Nephron (organoid): ENCODE measurements at regions not wholly inside any gene's neighbourhood (a gene's known extent, or its start where the extent isn't known, plus 50 kb on each side); places are given as distances from the start of the nearest gene placed in this dataset.

Experiments
- H3K27ac Mint-ChIP-seq, 3 experiments: 2 replicates each; pipeline ENCODE4 v1.8.0; 2020; ENCODE audit warnings: mixed read lengths in 3 of 3, mild to moderate bottlenecking in 2 of 3, moderate library complexity in 1 of 3
- H3K27me3 Mint-ChIP-seq: 2 replicates; pipeline ENCODE4 v1.8.0; 2021; ENCODE audit warnings: low read depth, mild to moderate bottlenecking, moderate library complexity, mixed read lengths
- H3K36me3 Mint-ChIP-seq: 2 replicates; pipeline ENCODE4 v1.8.0; 2020; ENCODE audit warnings: low read depth, mixed read lengths
- H3K4me1 Mint-ChIP-seq: 2 replicates; pipeline ENCODE4 v1.8.0; 2020; ENCODE audit warnings: mixed read lengths
- H3K4me3 Mint-ChIP-seq, 3 experiments: 2 replicates each; pipeline ENCODE4 v1.8.0; 2020; ENCODE audit warnings: mild to moderate bottlenecking in 3 of 3, mixed read lengths in 3 of 3, moderate library complexity in 2 of 3
- H3K9me3 Mint-ChIP-seq: 2 replicates; pipeline ENCODE4 v1.8.0; 2020; ENCODE audit warnings: mixed read lengths
- CTCF ChIP-seq, 3 experiments: fragments of 200-600 bp; sonication (generic); IDR thresholded peaks; one replicate each; pipeline ENCODE4 v1.5.0; 2021; ENCODE audit warnings: antibody characterized with exemption in 3 of 3; ENCODE audit not compliant: unreplicated experiment in 3 of 3

- Mint-ChIP-seq H3K27me3 (no peaks in the 10 kb centered on the region), H3K9me3 (no peaks in the 10 kb centered on the region), H3K4me3 (no peak overlapping the region), H3K36me3 (no peaks in the 10 kb centered on the region), H3K4me1 (peaks cover 5% of the 10 kb centered on the region), H3K27ac (no peak overlapping the region)
- TF ChIP-seq CTCF (IDR thresholded peaks at IDR 0.05; ENCODE audit: unreplicated experiment in 3 of 3) = no peak
Observed at GRCh38 chr9:26263478-26263877, 585.2 kb upstream of the TUSC1 start.

- no peak overlapping the region for H3K27ac Mint-ChIP-seq
- TF ChIP-seq CTCF (IDR thresholded peaks at IDR 0.05; ENCODE audit: unreplicated experiment in 3 of 3) = no peak
- H3K36me3 Mint-ChIP-seq = no peaks in the 10 kb centered on the region
- no peaks in the 10 kb centered on the region for H3K27me3 Mint-ChIP-seq
- no peaks in the 10 kb centered on the region for H3K9me3 Mint-ChIP-seq
- peaks cover 5% of the 10 kb centered on the region for H3K4me1 Mint-ChIP-seq
- H3K4me3 Mint-ChIP-seq = no peak overlapping the region
Observed at GRCh38 chr9:26262421-26263107, 584.3 kb upstream of the TUSC1 start.

GRCh38 chr9:26261503-26262330, 583.5 kb upstream of the TUSC1 start:
- TF ChIP-seq CTCF (IDR thresholded peaks at IDR 0.05; ENCODE audit: unreplicated experiment in 3 of 3) = no peak
- no peaks in the 10 kb centered on the region for H3K36me3 Mint-ChIP-seq
- peaks cover 5% of the 10 kb centered on the region for H3K4me1 Mint-ChIP-seq
- H3K27me3 Mint-ChIP-seq = no peaks in the 10 kb centered on the region
- no peak overlapping the region for H3K27ac Mint-ChIP-seq
- no peaks in the 10 kb centered on the region for H3K9me3 Mint-ChIP-seq
- no peak overlapping the region for H3K4me3 Mint-ChIP-seq

- no peaks in the 10 kb centered on the region for H3K9me3 Mint-ChIP-seq
- no peak for TF ChIP-seq CTCF (IDR thresholded peaks at IDR 0.05; ENCODE audit: unreplicated experiment in 3 of 3)
- peaks cover 5% of the 10 kb centered on the region for H3K4me1 Mint-ChIP-seq
- no peaks in the 10 kb centered on the region for H3K27me3 Mint-ChIP-seq
- no peak overlapping the region for H3K4me3 Mint-ChIP-seq
- peak overlapping the region in 1 of 3 experiments; percentile 33 for H3K27ac Mint-ChIP-seq
- no peaks in the 10 kb centered on the region for H3K36me3 Mint-ChIP-seq
Observed at GRCh38 chr9:26260238-26260637, 582.0 kb upstream of the TUSC1 start.

GRCh38 chr9:26247861-26248260, 569.6 kb upstream of the TUSC1 start:
- H3K4me1 Mint-ChIP-seq = peaks cover 32% of the 10 kb centered on the region
- TF ChIP-seq CTCF (IDR thresholded peaks at IDR 0.05; ENCODE audit: unreplicated experiment in 3 of 3) = no peak
- H3K36me3 Mint-ChIP-seq = peaks cover 6% of the 10 kb centered on the region
- peak overlapping the region; percentile 35 to 51 (median 38) for H3K27ac Mint-ChIP-seq
- H3K27me3 Mint-ChIP-seq = no peaks in the 10 kb centered on the region
- peaks cover 20% of the 10 kb centered on the region for H3K9me3 Mint-ChIP-seq
- no peak overlapping the region for H3K4me3 Mint-ChIP-seq
